Activated CD4-positive, alpha-beta T cell treated with anti-CD3 and anti-CD28 coated beads, Interleukin-2, Interleukin-6, amounts not matched to agents 100 ng/mL and 50 ng/mL, durations not matched to agents 16 hours and 8 hours (primary cell): ENCODE measurements at regions not wholly inside any gene's neighbourhood (a gene's known extent, or its start where the extent isn't known, plus 50 kb on each side); places are given as distances from the start of the nearest gene placed in this dataset.

ENCODE experiments used
- DNase-seq: peaks from one replicate; pipeline ENCODE4 v3.0.0-alpha.2; 2020

- no peak for DNase-seq
Observed at GRCh38 chr18:45274026-45274425, 341.2 kb upstream of the SLC14A2 start.

GRCh38 chr18:45275367-45276113 is 339.7 kb upstream of the SLC14A2 start:
- DNase-seq: peak; percentile 40

- DNase-seq: no peak
Observed at GRCh38 chr18:45276878-45277277, 338.4 kb upstream of the SLC14A2 start.

GRCh38 chr18:45277908-45278307 is 337.4 kb upstream of the SLC14A2 start:
- no peak for DNase-seq

- DNase-seq: no peak
Observed at GRCh38 chr18:45280481-45281276, 334.6 kb upstream of the SLC14A2 start.

- DNase-seq: no peak
Observed at GRCh38 chr18:45282101-45282812, 333.0 kb upstream of the SLC14A2 start.

GRCh38 chr18:45284174-45284573 is 331.1 kb upstream of the SLC14A2 start:
- DNase-seq: no peak

GRCh38 chr18:45284851-45285250 is 330.4 kb upstream of the SLC14A2 start:
- DNase-seq: no peak

GRCh38 chr18:45285251-45285650 is 330.0 kb upstream of the SLC14A2 start:
- DNase-seq: no peak

GRCh38 chr18:45286431-45286830 is 328.8 kb upstream of the SLC14A2 start:
- no peak for DNase-seq

GRCh38 chr18:45287531-45287930 is 327.7 kb upstream of the SLC14A2 start:
- DNase-seq: no peak

- no peak for DNase-seq
Observed at GRCh38 chr18:45290364-45290763, 324.9 kb upstream of the SLC14A2 start.

- no peak for DNase-seq
Observed at GRCh38 chr18:45291621-45292615, 323.4 kb upstream of the SLC14A2 start.

GRCh38 chr18:45295388-45295787 is 319.9 kb upstream of the SLC14A2 start:
- DNase-seq: no peak

- no peak for DNase-seq
Observed at GRCh38 chr18:45298986-45299385, 316.3 kb upstream of the SLC14A2 start.

GRCh38 chr18:45303026-45303425 is 312.2 kb upstream of the SLC14A2 start:
- DNase-seq: no peak

- DNase-seq: no peak
Observed at GRCh38 chr18:45304558-45304957, 310.7 kb upstream of the SLC14A2 start.

- no peak for DNase-seq
Observed at GRCh38 chr18:45312555-45313126, 302.6 kb upstream of the SLC14A2 start.

- no peak for DNase-seq
Observed at GRCh38 chr18:45316127-45316526, 299.1 kb upstream of the SLC14A2 start.

GRCh38 chr18:45317948-45318640 is 297.2 kb upstream of the SLC14A2 start:
- no peak for DNase-seq

GRCh38 chr18:45320724-45321123 is 294.6 kb upstream of the SLC14A2 start:
- no peak for DNase-seq
